GM23248 (cell line): ENCODE measurements at regions not wholly inside any gene's neighbourhood (a gene's known extent, or its start where the extent isn't known, plus 50 kb on each side); places are given as distances from the start of the nearest gene placed in this dataset.

Experiments
- DNase-seq: peaks from one replicate; pipeline ENCODE4 v3.0.0-alpha.2; 2015
- H2AFZ ChIP-seq: fragments of 200-600 bp; sonication (generic); 2 replicates; pipeline ENCODE4 v1.6.1; 2016; ENCODE audit warnings: antibody characterized with exemption
- H3F3A ChIP-seq: fragments of 200-600 bp; sonication (generic); 2 replicates; pipeline ENCODE4 v1.6.1; 2016; ENCODE audit warnings: mild to moderate bottlenecking, antibody characterized with exemption, mixed run types; ENCODE audit not compliant: insufficient read depth
- H3K27ac ChIP-seq: fragments of 200-600 bp; sonication (generic); 2 replicates; pipeline ENCODE4 v1.5.1; 2016; ENCODE audit warnings: mild to moderate bottlenecking
- H3K27me3 ChIP-seq: fragments of 200-600 bp; sonication (generic); replicated peaks from 2 replicates; pipeline ENCODE4 v1.6.1; 2016; ENCODE audit warnings: mild to moderate bottlenecking; ENCODE audit not compliant: insufficient read depth
- H3K36me3 ChIP-seq: fragments of 200-600 bp; sonication (generic); 2 replicates; pipeline ENCODE4 v1.6.1; 2016; ENCODE audit warnings: low read depth, mild to moderate bottlenecking
- H3K4me1 ChIP-seq: fragments of 200-600 bp; sonication (generic); 2 replicates; pipeline ENCODE4 v1.6.1; 2016; ENCODE audit warnings: mild to moderate bottlenecking; ENCODE audit not compliant: insufficient read depth
- H3K4me2 ChIP-seq: fragments of 200-600 bp; sonication (generic); one replicate; pipeline ENCODE4 v1.6.1; 2016; ENCODE audit warnings: mild to moderate bottlenecking; ENCODE audit not compliant: unreplicated experiment
- H3K4me3 ChIP-seq: fragments of 200-600 bp; sonication (generic); 2 replicates; pipeline ENCODE4 v1.5.1; 2016; ENCODE audit warnings: mild to moderate bottlenecking
- H3K79me2 ChIP-seq: fragments of 200-600 bp; sonication (generic); 2 replicates; pipeline ENCODE4 v1.6.1; 2016; ENCODE audit warnings: mild to moderate bottlenecking; ENCODE audit not compliant: insufficient read depth
- H3K9ac ChIP-seq: fragments of 200-600 bp; sonication (generic); 2 replicates; pipeline ENCODE4 v1.6.1; 2016; ENCODE audit warnings: mild to moderate bottlenecking
- H3K9me2 ChIP-seq: fragments of 200-600 bp; sonication (generic); 2 replicates; pipeline ENCODE4 v1.6.1; 2016; ENCODE audit warnings: mixed run types, mild to moderate bottlenecking, moderate library complexity; ENCODE audit not compliant: insufficient read depth
- H3K9me3 ChIP-seq: fragments of 200-600 bp; sonication (generic); one replicate; pipeline ENCODE4 v1.6.1; 2017; ENCODE audit warnings: low read depth
- H4K20me1 ChIP-seq: fragments of 200-600 bp; sonication (generic); 2 replicates; pipeline ENCODE4 v1.6.0; 2016; ENCODE audit not compliant: insufficient read depth
- EZH2 ChIP-seq: fragments of 200-600 bp; sonication (generic); IDR thresholded peaks from 2 replicates; pipeline ENCODE4 v1.6.1; 2018; ENCODE audit warnings: antibody characterized with exemption, mild to moderate bottlenecking; ENCODE audit not compliant: insufficient read depth, poor library complexity, severe bottlenecking
- EZH2phosphoT487 ChIP-seq: fragments of 200-600 bp; sonication (generic); IDR thresholded peaks from 2 replicates; pipeline ENCODE4 v1.6.1; 2018; ENCODE audit warnings: antibody characterized with exemption, moderate library complexity, mild to moderate bottlenecking, low read depth; ENCODE audit not compliant: insufficient read depth
- WGBS, 2 experiments: methylation state at CpG; one replicate each; pipeline ENCODE4 v1.1.6; 2015 to 2017; ENCODE audit warnings: low lambda C conversion rate in 2 of 2, low coverage in 1 of 2; ENCODE audit errors: missing lambda C conversion rate in 2 of 2; 5-methylcytosine and 5-hydroxymethylcytosine counted together
- in situ Hi-C: fragments of 300-500 bp; cut with MboI; formaldehyde crosslinking; loops from 2 replicates; pipeline ENCODE4 v1.15.0; 2020

DNA sequence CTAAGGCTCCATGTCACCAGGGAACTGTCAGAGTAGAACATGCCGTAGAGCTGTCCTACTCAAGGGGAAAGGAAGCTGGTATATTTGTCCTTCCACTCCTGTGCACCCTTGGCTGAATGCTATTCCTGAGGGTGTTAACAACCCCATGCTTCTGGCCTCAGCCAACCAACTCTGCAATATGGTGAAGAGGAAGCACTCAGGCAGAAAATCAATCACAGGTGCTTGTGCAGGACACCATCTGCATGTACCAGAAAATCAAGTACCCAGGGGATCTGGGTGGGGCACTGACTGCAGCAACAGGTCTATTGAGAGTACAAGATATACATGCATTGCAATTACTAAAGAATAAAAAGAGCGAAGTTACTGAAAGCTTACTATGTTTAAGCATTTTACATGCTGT, 51.4 kb upstream of the NEK6 start:
- Histone ChIP-seq H3K4me1 (peaks cover 10% of the 10 kb centered on the region), H3K9ac (no peak overlapping the region), H3K4me2 (no peak overlapping the region), H3K9me3 (no peaks in the 10 kb centered on the region), H3F3A (0 out of 2 replicates have a peak, but pooled peaks cover under 1% of the 10 kb centered on the region), H4K20me1 (no peaks in the 10 kb centered on the region), H3K79me2 (no peaks in the 10 kb centered on the region), H2AFZ (no peak overlapping the region), H3K4me3 (no peak overlapping the region), H3K27ac (no peak overlapping the region), H3K9me2 (no peaks in the 10 kb centered on the region), H3K27me3 (peaks cover 12% of the 10 kb centered on the region; the same call in 1 of the 2 replicates), H3K36me3 (no peaks in the 10 kb centered on the region)
- TF ChIP-seq EZH2: no peak
- no peak for TF ChIP-seq EZH2phosphoT487
- WGBS, 2 experiments: 88 to 95% methylated on average over 2 of the region's 2 CpGs
- no peak for DNase-seq
- in situ Hi-C loops: no loop called here
